Omental fat pad (tissue), 3 donors: ENCODE measurements at regions not wholly inside any gene's neighbourhood (a gene's known extent, or its start where the extent isn't known, plus 50 kb on each side); places are given as distances from the start of the nearest gene placed in this dataset.

Experiments
- ATAC-seq: fragments of 150-250 bp; one replicate; pipeline ENCODE4 v1.9.1; 2016; ENCODE audit warnings: mild to moderate bottlenecking, moderate library complexity; ENCODE audit not compliant: low FRiP score
- DNase-seq: peaks from one replicate; pipeline ENCODE4 v3.0.0-alpha.2; 2019; ENCODE audit warnings: low spot score
- CTCF ChIP-seq, 3 donors: fragments of 450-650 bp; IDR thresholded peaks; one replicate each; pipeline ENCODE4 v1.5.1; 2016 to 2017; ENCODE audit warnings: antibody characterized with exemption in 3 of 3, mild to moderate bottlenecking in 3 of 3, moderate library complexity in 2 of 3

GRCh38 chr2:66318009-66318561, 116.8 kb upstream of the MEIS1 start:
- DNase-seq (no peak), ATAC-seq (no peak)
- no peak for TF ChIP-seq CTCF (IDR thresholded peaks at IDR 0.05)

- no peak for ATAC-seq
Measured at GRCh38 chr2:66317268-66317890, 117.5 kb upstream of the MEIS1 start.

GRCh38 chr2:66306483-66306882, 128.4 kb upstream of the MEIS1 start:
- ATAC-seq, result no peak

More at GRCh38 chr2:66317268-66317890, 117.5 kb upstream of the MEIS1 start:
- DNase-seq, result no peak
- no peak for TF ChIP-seq CTCF (IDR thresholded peaks at IDR 0.05)

GRCh38 chr2:66305718-66306117, 129.2 kb upstream of the MEIS1 start:
- no peak for TF ChIP-seq CTCF (IDR thresholded peaks at IDR 0.05)
- no peak for ATAC-seq

More at GRCh38 chr2:66306483-66306882, 128.4 kb upstream of the MEIS1 start:
- no peak for TF ChIP-seq CTCF (IDR thresholded peaks at IDR 0.05)
- DNase-seq, result no peak

GRCh38 chr2:66303471-66303870, 131.5 kb upstream of the MEIS1 start:
- no peak for DNase-seq
- ATAC-seq, result no peak
- TF ChIP-seq CTCF (IDR thresholded peaks at IDR 0.05), result no peak

More at GRCh38 chr2:66305718-66306117, 129.2 kb upstream of the MEIS1 start:
- DNase-seq, result no peak

GRCh38 chr2:66301767-66302140, 133.2 kb upstream of the MEIS1 start:
- no peak for ATAC-seq
- DNase-seq, result no peak

More at GRCh38 chr2:66301767-66302140, 133.2 kb upstream of the MEIS1 start:
- TF ChIP-seq CTCF (IDR thresholded peaks at IDR 0.05), result no peak
